Neuronal stem cell (in vitro differentiated cells): ENCODE measurements at regions not wholly inside any gene's neighbourhood (a gene's known extent, or its start where the extent isn't known, plus 50 kb on each side); places are given as distances from the start of the nearest gene placed in this dataset.

Experiments used
- DNase-seq: peaks from one replicate; pipeline ENCODE4 v3.0.0-alpha.2; 2013; ENCODE audit warnings: low spot score
- H2AFZ ChIP-seq: one replicate; pipeline ENCODE4 v1.6.1; 2013; ENCODE audit warnings: mild to moderate bottlenecking, low read length, inconsistent platforms
- H2AK5ac ChIP-seq: 2 replicates; pipeline ENCODE4 v1.6.1; 2013; ENCODE audit warnings: low read depth, mild to moderate bottlenecking, inconsistent platforms, low read length, moderate library complexity, mixed read lengths
- H2BK120ac ChIP-seq: 2 replicates; pipeline ENCODE4 v1.6.1; 2013; ENCODE audit warnings: low read depth, mild to moderate bottlenecking, inconsistent platforms, low read length, moderate library complexity, mixed read lengths
- H2BK12ac ChIP-seq: one replicate; pipeline ENCODE4 v1.6.1; 2013; ENCODE audit warnings: low read length, inconsistent platforms
- H2BK15ac ChIP-seq: 2 replicates; pipeline ENCODE4 v1.6.1; 2013; ENCODE audit warnings: mild to moderate bottlenecking, low read length, inconsistent platforms, mixed read lengths
- H2BK5ac ChIP-seq: one replicate; pipeline ENCODE4 v1.6.1; 2013; ENCODE audit warnings: inconsistent platforms, mild to moderate bottlenecking, low read length, moderate library complexity
- H3K14ac ChIP-seq: one replicate; pipeline ENCODE4 v1.6.1; 2013; ENCODE audit warnings: low read length, inconsistent platforms
- H3K18ac ChIP-seq: 2 replicates; pipeline ENCODE4 v1.6.1; 2013; ENCODE audit warnings: low read length, inconsistent platforms
- H3K23ac ChIP-seq: 2 replicates; pipeline ENCODE4 v1.6.1; 2013; ENCODE audit warnings: low read depth, mild to moderate bottlenecking, mixed read lengths, low read length, inconsistent platforms; ENCODE audit not compliant: poor library complexity
- H3K27ac ChIP-seq: replicated peaks from 3 replicates; pipeline ENCODE4 v1.5.1; 2013; ENCODE audit warnings: low read length, inconsistent platforms
- H3K27me3 ChIP-seq, 3 experiments: 2 replicates each; pipeline ENCODE4 v1.6.1; 2013; ENCODE audit warnings: low read length in 3 of 3, mild to moderate bottlenecking in 2 of 3, inconsistent platforms in 1 of 3, low read depth in 1 of 3, mixed read lengths in 1 of 3, moderate library complexity in 1 of 3; ENCODE audit not compliant: control insufficient read depth in 3 of 3, insufficient read depth in 3 of 3
- H3K36me3 ChIP-seq, 2 donors: replicated peaks in 1 of 2; 2 replicates each; pipeline ENCODE4 v1.6.1; 2013; ENCODE audit warnings: low read length in 2 of 2; ENCODE audit not compliant: control insufficient read depth in 2 of 2, insufficient read depth in 2 of 2
- H3K4ac ChIP-seq: 2 replicates; pipeline ENCODE4 v1.6.1; 2013; ENCODE audit warnings: inconsistent platforms, mild to moderate bottlenecking, low read length, moderate library complexity
- H3K4me1 ChIP-seq, 2 donors: 1 replicate in 1 of 2; 2 replicates in 1 of 2; pipeline ENCODE4 v1.6.1; 2013; ENCODE audit warnings: low read length in 2 of 2, low read depth in 1 of 2; ENCODE audit not compliant: control insufficient read depth in 2 of 2, insufficient read depth in 1 of 2
- H3K4me2 ChIP-seq: one replicate; pipeline ENCODE4 v1.6.1; 2013; ENCODE audit warnings: mild to moderate bottlenecking, low read length, inconsistent platforms; ENCODE audit not compliant: insufficient read depth, poor library complexity, severe bottlenecking
- H3K4me3 ChIP-seq, 2 donors: 2 replicates each; pipeline ENCODE4 v1.5.1; 2013; ENCODE audit warnings: low read length in 2 of 2, mild to moderate bottlenecking in 2 of 2, inconsistent platforms in 1 of 2, moderate library complexity in 1 of 2
- H3K79me1 ChIP-seq: one replicate; pipeline ENCODE4 v1.6.1; 2013; ENCODE audit warnings: low read depth, mild to moderate bottlenecking, inconsistent platforms, low read length, moderate library complexity
- H3K9ac ChIP-seq: one replicate; pipeline ENCODE4 v1.6.1; 2013; ENCODE audit warnings: mild to moderate bottlenecking, low read depth, low read length, inconsistent platforms; ENCODE audit not compliant: poor library complexity
- H3K9me3 ChIP-seq, 2 donors: replicated peaks in 1 of 2; 2 replicates each; pipeline versions ENCODE3 to v1.6.1; 2013; ENCODE audit warnings: low read length in 2 of 2, mild to moderate bottlenecking in 2 of 2, inconsistent platforms in 1 of 2, low read depth in 1 of 2, mixed read lengths in 1 of 2, moderate library complexity in 1 of 2; ENCODE audit not compliant: control insufficient read depth in 2 of 2, insufficient read depth in 1 of 2
- H4K8ac ChIP-seq: one replicate; pipeline ENCODE4 v1.6.1; 2013; ENCODE audit warnings: low read depth, mild to moderate bottlenecking, inconsistent platforms, low read length, moderate library complexity
- H4K91ac ChIP-seq: one replicate; pipeline ENCODE4 v1.6.1; 2013; ENCODE audit warnings: low read length, low read depth, mild to moderate bottlenecking, inconsistent platforms; ENCODE audit not compliant: poor library complexity
- WGBS, 2 donors: extraction: QIAGEN DNeasy Blood & Tissue Kit; methylation state at CpG; one replicate each; pipeline ENCODE4 v1.1.7; 2013; ENCODE audit warnings: missing lambda C conversion rate in 2 of 2, mixed read lengths in 1 of 2; ENCODE audit not compliant: insufficient read length in 2 of 2, insufficient replicate concordance in 1 of 2; ENCODE audit errors: extremely low coverage in 2 of 2; 5-methylcytosine and 5-hydroxymethylcytosine counted together

DNA sequence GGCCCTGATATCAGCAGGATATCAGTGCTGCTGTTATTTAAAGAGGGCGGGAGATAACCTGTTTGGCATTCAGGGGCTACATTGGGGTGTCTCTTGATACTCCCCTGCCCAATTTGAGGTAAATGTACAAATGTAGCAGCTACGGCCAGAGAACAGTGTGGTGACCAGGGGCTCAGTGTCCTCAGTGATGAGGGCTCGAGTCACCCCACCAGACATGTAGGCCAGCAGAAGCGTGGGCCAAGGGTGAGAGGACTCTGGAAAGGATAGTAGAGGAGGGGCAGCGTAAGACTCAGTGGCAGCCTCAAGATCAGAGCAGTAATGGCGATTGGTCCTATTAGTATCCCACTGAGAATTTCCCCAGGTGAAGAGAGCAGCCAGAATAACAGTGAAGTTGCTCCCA lies 108.4 kb downstream of the XCL2 start:
- Histone ChIP-seq H3K4me2 (no peak overlapping the region), H3K23ac (no peak overlapping the region)

DNA sequence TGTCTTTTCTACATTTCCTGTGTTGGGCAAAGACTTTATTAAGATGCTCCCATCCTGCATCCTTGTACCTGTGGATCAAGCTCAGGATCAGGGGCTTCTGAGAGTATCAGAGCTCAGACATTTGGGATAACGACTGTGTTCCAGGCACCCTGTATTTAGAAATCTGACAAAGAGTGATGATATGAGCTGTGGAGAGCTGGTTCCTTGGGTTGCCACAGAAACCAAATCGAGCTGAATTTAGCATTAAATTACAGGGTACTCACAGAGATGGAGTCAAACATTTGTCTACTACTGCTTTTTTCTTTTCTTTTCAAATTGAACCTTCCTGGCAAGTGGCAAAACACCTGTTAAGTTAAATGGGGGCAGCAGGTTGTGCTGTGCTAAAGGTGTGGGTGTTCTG lies 110.6 kb downstream of the XCL2 start:
- Histone ChIP-seq H3K27me3 (no peaks in the 10 kb centered on the region), H3K18ac (no peak overlapping the region), H3K4me2 (no peak overlapping the region), H3K79me1 (no peaks in the 10 kb centered on the region), H2BK12ac (no peak overlapping the region), H3K9ac (no peak overlapping the region), H3K36me3 (no peaks in the 10 kb centered on the region), H3K9me3 (no peaks in the 10 kb centered on the region), H2AFZ (no peak overlapping the region), H2AK5ac (no peak overlapping the region), H3K23ac (no peak overlapping the region), H2BK15ac (no peak overlapping the region), H4K91ac (no peak overlapping the region), H2BK5ac (no peak overlapping the region), H2BK120ac (no peak overlapping the region), H4K8ac (no peak overlapping the region), H3K27ac (no peak overlapping the region), H3K14ac (no peak overlapping the region), H3K4me1 (no peaks in the 10 kb centered on the region), H3K4me3 (no peak overlapping the region), H3K4ac (no peak overlapping the region)
- no CpG with 5 or more reads among the region's 2 CpGs for WGBS, 2 donors
- no peak for DNase-seq

More for the DNA sequence above, 108.4 kb downstream of the XCL2 start:
- H4K91ac ChIP-seq: no peak overlapping the region
- H2BK120ac ChIP-seq: no peak overlapping the region
- no peak overlapping the region for H4K8ac ChIP-seq
- no peak overlapping the region for H2BK5ac ChIP-seq
- no peaks in the 10 kb centered on the region for H3K27me3 ChIP-seq
- no peaks in the 10 kb centered on the region for H3K4me1 ChIP-seq
- H3K9ac ChIP-seq: no peak overlapping the region
- no peak overlapping the region for H2AFZ ChIP-seq
- H3K18ac ChIP-seq: no peak overlapping the region
- no peaks in the 10 kb centered on the region for H3K79me1 ChIP-seq
- H2BK15ac ChIP-seq: no peak overlapping the region
- H3K4me3 ChIP-seq: no peak overlapping the region
- no peak overlapping the region for H2AK5ac ChIP-seq
- H2BK12ac ChIP-seq: no peak overlapping the region
- H3K14ac ChIP-seq: peak overlapping the region; percentile 12
- no peak overlapping the region for H3K4ac ChIP-seq
- DNase-seq: no peak
- WGBS, 2 donors: no CpG with 5 or more reads among the region's 6 CpGs
- H3K36me3 ChIP-seq: no peaks in the 10 kb centered on the region
- no peak overlapping the region for H3K27ac ChIP-seq
- H3K9me3 ChIP-seq: no peaks in the 10 kb centered on the region

- Histone ChIP-seq H3K9ac (no peak overlapping the region), H2BK15ac (no peak overlapping the region)
These were observed 111.9 kb downstream of the XCL2 start for GRCh38 chr1:168431882-168432281.

DNA sequence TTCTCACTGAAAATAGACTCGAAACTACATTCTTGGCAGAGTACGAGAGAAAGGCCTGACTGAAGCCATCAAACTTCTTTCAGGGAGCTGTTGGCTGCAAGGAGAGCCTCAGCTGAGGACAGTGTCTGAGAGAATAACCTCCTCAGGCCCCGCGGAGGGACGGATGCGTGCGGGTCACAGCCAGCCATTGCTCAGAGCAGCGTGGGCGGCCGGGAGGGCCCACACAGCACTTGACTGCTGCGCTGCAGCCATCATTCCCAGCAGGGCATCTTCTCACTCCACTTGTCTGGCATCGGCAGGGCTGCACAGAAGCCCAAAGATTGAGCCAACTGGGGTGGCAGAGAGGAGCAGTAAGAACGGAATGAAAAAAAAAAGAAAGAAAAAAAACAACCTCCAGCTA lies 113.5 kb downstream of the XCL2 start:
- Histone ChIP-seq H2AK5ac (no peak overlapping the region), H4K8ac (no peak overlapping the region), H3K9ac (peak overlapping the region; percentile 17), H3K23ac (no peak overlapping the region), H3K4me3 (no peak overlapping the region), H3K4me2 (no peak overlapping the region), H2BK120ac (no peak overlapping the region), H2BK12ac (no peak overlapping the region), H3K4me1 (no peaks in the 10 kb centered on the region), H2AFZ (no peak overlapping the region), H3K9me3 (no peaks in the 10 kb centered on the region), H3K27me3 (no peaks in the 10 kb centered on the region), H3K14ac (no peak overlapping the region), H4K91ac (no peak overlapping the region), H3K18ac (no peak overlapping the region), H2BK5ac (no peak overlapping the region), H3K36me3 (no peaks in the 10 kb centered on the region), H3K79me1 (no peaks in the 10 kb centered on the region), H2BK15ac (no peak overlapping the region), H3K4ac (no peak overlapping the region), H3K27ac (no peak overlapping the region)
- no peak for DNase-seq
- WGBS, 2 donors: no CpG with 5 or more reads among the region's 13 CpGs

More at GRCh38 chr1:168431882-168432281, 111.9 kb downstream of the XCL2 start:
- Histone ChIP-seq H3K18ac (no peak overlapping the region), H4K91ac (no peak overlapping the region), H3K14ac (no peak overlapping the region), H3K36me3 (no peaks in the 10 kb centered on the region), H2AK5ac (no peak overlapping the region), H2BK120ac (no peak overlapping the region), H3K9me3 (no peaks in the 10 kb centered on the region), H3K4me3 (no peak overlapping the region), H3K4ac (no peak overlapping the region), H2BK12ac (no peak overlapping the region), H3K4me1 (no peaks in the 10 kb centered on the region), H2AFZ (no peak overlapping the region), H3K23ac (no peak overlapping the region), H4K8ac (no peak overlapping the region), H2BK5ac (no peak overlapping the region), H3K27me3 (no peaks in the 10 kb centered on the region), H3K79me1 (no peaks in the 10 kb centered on the region), H3K27ac (no peak overlapping the region), H3K4me2 (no peak overlapping the region)
- no peak for DNase-seq
